Neural crest cell (in vitro differentiated cells): ENCODE measurements at regions not wholly inside any gene's neighbourhood (a gene's known extent, or its start where the extent isn't known, plus 50 kb on each side); places are given as distances from the start of the nearest gene placed in this dataset.

Experiments
- DNase-seq: peaks from one replicate; pipeline ENCODE4 v3.0.0; 2021; ENCODE audit warnings: low read depth, mixed read lengths, low spot score
- H3K27ac Mint-ChIP-seq: one replicate; pipeline ENCODE4 v1.8.0; 2021; ENCODE audit warnings: mild to moderate bottlenecking, mixed read lengths; ENCODE audit not compliant: unreplicated experiment
- H3K27me3 Mint-ChIP-seq: 2 replicates; pipeline ENCODE4 v1.8.0; 2021; ENCODE audit warnings: low read depth, mild to moderate bottlenecking, mixed read lengths
- H3K36me3 Mint-ChIP-seq: 2 replicates; pipeline ENCODE4 v1.8.0; 2021; ENCODE audit warnings: low read depth, mild to moderate bottlenecking, mixed read lengths
- H3K4me1 Mint-ChIP-seq: 2 replicates; pipeline ENCODE4 v1.8.0; 2021; ENCODE audit warnings: mixed read lengths
- H3K4me3 Mint-ChIP-seq: one replicate; pipeline ENCODE4 v1.8.0; 2021; ENCODE audit warnings: mild to moderate bottlenecking, mixed read lengths
- H3K9me3 Mint-ChIP-seq: 2 replicates; pipeline ENCODE4 v1.8.0; 2021; ENCODE audit warnings: mixed read lengths
- TF ChIP-seq, protein P1 (sequence below): fragments of 200-600 bp; sonication (generic); conservative IDR thresholded peaks from 2 replicates; pipeline ENCODE4 v1.5.0; 2021; ENCODE audit warnings: antibody characterized with exemption, mild to moderate bottlenecking

DNA sequence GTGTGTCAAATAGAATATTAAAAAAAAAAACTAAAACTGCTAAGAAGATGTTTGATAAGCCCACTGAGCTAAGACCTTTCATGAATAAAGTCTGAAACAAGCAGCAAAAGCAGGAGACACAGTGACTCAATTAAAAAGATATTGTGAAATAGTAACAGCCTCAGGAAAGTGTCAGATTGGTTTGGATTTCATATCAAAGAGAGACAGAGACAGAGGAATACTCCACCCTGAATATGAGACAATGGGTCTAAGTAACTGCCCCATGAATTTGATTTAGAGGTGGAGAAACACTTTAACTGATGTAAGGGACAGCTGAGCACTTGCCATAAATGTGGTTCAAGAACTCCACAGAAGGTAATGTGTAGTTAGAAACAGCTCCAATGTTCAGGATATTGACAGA is 277.9 kb upstream of the FOXG1 start:
- Mint-ChIP-seq H3K27ac (no peak overlapping the region), H3K27me3 (no peaks in the 10 kb centered on the region), H3K9me3 (no peaks in the 10 kb centered on the region), H3K36me3 (no peaks in the 10 kb centered on the region), H3K4me1 (peaks cover 2% of the 10 kb centered on the region), H3K4me3 (no peak overlapping the region)
- TF ChIP-seq, protein P1, sequence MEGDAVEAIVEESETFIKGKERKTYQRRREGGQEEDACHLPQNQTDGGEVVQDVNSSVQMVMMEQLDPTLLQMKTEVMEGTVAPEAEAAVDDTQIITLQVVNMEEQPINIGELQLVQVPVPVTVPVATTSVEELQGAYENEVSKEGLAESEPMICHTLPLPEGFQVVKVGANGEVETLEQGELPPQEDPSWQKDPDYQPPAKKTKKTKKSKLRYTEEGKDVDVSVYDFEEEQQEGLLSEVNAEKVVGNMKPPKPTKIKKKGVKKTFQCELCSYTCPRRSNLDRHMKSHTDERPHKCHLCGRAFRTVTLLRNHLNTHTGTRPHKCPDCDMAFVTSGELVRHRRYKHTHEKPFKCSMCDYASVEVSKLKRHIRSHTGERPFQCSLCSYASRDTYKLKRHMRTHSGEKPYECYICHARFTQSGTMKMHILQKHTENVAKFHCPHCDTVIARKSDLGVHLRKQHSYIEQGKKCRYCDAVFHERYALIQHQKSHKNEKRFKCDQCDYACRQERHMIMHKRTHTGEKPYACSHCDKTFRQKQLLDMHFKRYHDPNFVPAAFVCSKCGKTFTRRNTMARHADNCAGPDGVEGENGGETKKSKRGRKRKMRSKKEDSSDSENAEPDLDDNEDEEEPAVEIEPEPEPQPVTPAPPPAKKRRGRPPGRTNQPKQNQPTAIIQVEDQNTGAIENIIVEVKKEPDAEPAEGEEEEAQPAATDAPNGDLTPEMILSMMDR, result no peak
- no peak for DNase-seq

DNA sequence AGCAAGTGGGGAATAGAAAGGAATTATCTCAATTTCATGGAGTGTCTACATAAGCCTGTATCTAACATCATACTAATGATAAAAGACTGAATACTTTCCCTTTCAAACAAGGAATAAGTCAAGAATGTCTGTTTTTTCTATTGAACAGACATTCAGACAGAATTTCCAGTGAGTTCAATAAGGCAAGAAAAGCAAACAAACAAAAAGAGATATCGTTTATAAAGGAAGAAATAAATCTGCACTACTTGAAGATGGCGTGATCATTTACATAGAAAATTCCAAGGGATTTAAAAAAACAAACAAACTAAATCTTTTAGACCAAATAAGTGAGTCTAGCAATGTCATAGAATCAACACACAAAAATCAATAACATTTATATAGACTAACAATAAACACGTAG is 273.1 kb upstream of the FOXG1 start:
- DNase-seq, result no peak
- Mint-ChIP-seq H3K4me1 (no peaks in the 10 kb centered on the region), H3K9me3 (peaks cover 3% of the 10 kb centered on the region), H3K27me3 (no peaks in the 10 kb centered on the region), H3K4me3 (no peak overlapping the region), H3K36me3 (no peaks in the 10 kb centered on the region), H3K27ac (no peak overlapping the region)
- TF ChIP-seq, protein P1, result no peak

DNA sequence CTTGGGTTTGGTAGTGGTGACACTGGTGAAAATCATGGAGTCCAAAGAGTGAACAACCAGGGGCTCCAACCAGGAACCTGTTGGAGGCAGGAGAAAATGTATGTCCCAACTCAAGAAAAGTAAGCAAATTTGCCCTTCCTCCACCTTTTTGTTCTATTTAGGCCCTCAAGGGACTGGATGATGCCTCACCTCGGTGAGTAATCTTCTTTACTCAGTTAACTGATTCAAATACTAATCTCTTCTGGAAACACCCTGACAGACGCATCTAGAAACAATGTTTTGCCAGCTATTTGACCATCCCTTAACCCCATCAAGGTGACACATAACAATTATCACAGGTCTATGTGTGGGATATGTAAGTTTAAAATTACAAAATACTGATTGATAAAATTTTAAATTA is 272.4 kb upstream of the FOXG1 start:
- H3K36me3 Mint-ChIP-seq, result no peaks in the 10 kb centered on the region
- no peaks in the 10 kb centered on the region for H3K4me1 Mint-ChIP-seq
- TF ChIP-seq, protein P1, result no peak
- H3K27ac Mint-ChIP-seq, result no peak overlapping the region
- DNase-seq, result no peak
- no peaks in the 10 kb centered on the region for H3K27me3 Mint-ChIP-seq
- H3K4me3 Mint-ChIP-seq, result no peak overlapping the region
- peaks cover 3% of the 10 kb centered on the region for H3K9me3 Mint-ChIP-seq

DNA sequence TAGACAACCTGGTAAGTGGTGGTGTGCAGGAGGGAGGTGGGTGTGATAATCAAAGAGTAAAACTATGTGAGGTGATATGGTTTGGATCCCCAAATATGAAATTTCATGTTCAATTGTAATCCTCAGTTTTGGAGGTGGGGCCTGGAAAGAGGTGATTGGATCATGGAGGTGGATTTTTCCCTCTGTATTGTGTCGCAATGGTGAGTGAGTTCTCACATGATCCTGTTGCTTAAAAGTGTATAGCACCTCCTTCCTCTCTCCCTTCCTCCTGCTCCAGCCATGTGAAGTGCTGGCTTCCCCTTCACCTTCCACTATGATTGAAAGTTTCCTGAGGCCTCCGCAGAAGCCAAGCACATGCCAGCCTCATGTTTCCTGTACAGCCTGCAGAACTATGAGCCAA is 270.2 kb upstream of the FOXG1 start:
- TF ChIP-seq, protein P1, result no peak
- H3K27ac Mint-ChIP-seq, result no peak overlapping the region

DNA sequence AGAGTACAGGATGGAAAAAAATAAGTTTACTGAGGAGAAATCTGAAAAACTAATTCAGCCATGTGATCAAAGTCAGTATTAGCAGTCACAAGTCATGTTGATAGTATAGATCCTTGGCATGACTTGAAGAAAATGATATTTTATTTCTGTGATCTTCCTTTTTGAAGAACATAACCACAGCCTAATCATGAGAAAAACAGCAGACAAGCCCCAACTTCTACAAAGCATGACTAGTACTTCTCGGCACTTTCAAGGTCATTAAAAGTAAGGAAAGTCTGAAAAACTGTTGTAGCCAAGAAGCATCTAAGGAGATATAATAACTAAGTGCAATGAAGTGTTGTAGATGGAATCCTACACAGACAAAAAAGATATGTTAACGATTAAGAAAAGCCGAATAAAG is 264.1 kb upstream of the FOXG1 start:
- TF ChIP-seq, protein P1, result no peak
- Mint-ChIP-seq H3K4me3 (no peak overlapping the region), H3K27ac (no peak overlapping the region), H3K9me3 (peaks cover 12% of the 10 kb centered on the region), H3K27me3 (peaks cover 3% of the 10 kb centered on the region), H3K36me3 (no peaks in the 10 kb centered on the region), H3K4me1 (no peaks in the 10 kb centered on the region)
- no peak for DNase-seq

More for the DNA sequence above, 270.2 kb upstream of the FOXG1 start:
- no peaks in the 10 kb centered on the region for H3K27me3 Mint-ChIP-seq
- no peak for DNase-seq
- H3K4me3 Mint-ChIP-seq, result no peak overlapping the region
- peaks cover 3% of the 10 kb centered on the region for H3K9me3 Mint-ChIP-seq
- H3K36me3 Mint-ChIP-seq, result no peaks in the 10 kb centered on the region
- no peaks in the 10 kb centered on the region for H3K4me1 Mint-ChIP-seq

DNA sequence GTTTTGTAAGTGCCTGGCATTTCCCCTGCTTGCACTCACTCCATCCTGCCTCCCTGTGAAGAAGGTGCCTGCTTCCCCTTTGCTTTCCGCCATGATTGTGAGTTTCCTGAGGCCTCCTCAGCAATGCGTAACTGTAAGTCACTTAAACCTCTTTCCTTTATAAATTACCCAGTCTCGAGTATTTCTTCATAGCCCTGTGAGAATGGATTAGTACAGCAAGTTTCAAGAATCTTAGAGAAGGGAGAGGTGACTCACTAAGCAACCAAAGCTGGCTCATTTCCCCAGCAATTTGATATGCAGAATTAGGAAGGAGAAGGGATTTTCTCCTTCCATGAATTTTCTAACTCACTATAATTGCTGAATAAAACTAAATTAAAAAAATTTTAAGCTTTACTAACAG is 251.0 kb upstream of the FOXG1 start:
- Mint-ChIP-seq H3K4me3 (no peak overlapping the region), H3K27ac (no peak overlapping the region), H3K9me3 (no peaks in the 10 kb centered on the region), H3K36me3 (no peaks in the 10 kb centered on the region), H3K27me3 (no peaks in the 10 kb centered on the region), H3K4me1 (no peaks in the 10 kb centered on the region)
- DNase-seq, result no peak
- TF ChIP-seq, protein P1, result no peak
